ENCODE measurements at regions not wholly inside any gene's neighbourhood (a gene's known extent, or its start where the extent isn't known, plus 50 kb on each side); places are given as distances from the start of the nearest gene placed in this dataset.

DNA sequence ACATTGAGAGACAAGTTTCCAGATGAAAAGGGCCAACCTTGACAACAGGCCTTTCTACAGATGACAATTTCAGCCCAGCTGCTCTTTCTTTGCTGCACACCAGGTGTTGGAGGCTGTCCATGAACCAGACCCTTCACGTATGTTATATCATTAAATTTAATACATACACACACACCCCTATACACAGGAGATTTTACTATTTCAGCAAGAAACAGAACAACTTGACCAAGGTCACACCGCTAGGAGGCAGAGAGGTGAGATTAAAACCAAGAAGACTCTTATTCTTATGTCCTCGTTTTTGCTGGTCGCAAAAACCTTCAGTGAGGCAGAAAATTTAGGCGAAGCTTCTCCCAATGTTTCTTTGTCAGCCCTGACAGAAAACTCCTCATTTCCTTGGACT, 1585.9 kb downstream of the AACS start:
- no peak for DNase-seq (ENCODE audit: low spot score)
- Histone ChIP-seq H2AFZ (ENCODE audit: low read length) (no peak overlapping the region), H3K36me3 (ENCODE audit: insufficient read depth, low read length) (no peaks in the 10 kb centered on the region), H3K4me1 (ENCODE audit: insufficient read depth, low read length, poor library complexity, severe bottlenecking) (no peaks in the 10 kb centered on the region), H3K4me2 (ENCODE audit: low read length) (no peak overlapping the region), H3K27ac (ENCODE audit: low read depth, low read length, poor library complexity, severe bottlenecking) (no peak overlapping the region), H3K9me2 (ENCODE audit: insufficient read depth, low read length) (no peaks in the 10 kb centered on the region), H3K79me2 (ENCODE audit: insufficient read depth, low read depth, low read length) (no peaks in the 10 kb centered on the region), H3K9me3 (ENCODE audit: low read length) (no peaks in the 10 kb centered on the region), H4K20me1 (ENCODE audit: insufficient read depth, low read length) (no peaks in the 10 kb centered on the region), H3K4me3 (ENCODE audit: low read depth, low read length, poor library complexity, severe bottlenecking) (no peak overlapping the region)
- CTCF ChIA-PET (ENCODE audit: unreplicated experiment), result no interaction called here
- intact Hi-C loops (cut with micrococcal nuclease; ENCODE audit: unreplicated experiment), result no loop called here
- TF ChIP-seq, protein P1, sequence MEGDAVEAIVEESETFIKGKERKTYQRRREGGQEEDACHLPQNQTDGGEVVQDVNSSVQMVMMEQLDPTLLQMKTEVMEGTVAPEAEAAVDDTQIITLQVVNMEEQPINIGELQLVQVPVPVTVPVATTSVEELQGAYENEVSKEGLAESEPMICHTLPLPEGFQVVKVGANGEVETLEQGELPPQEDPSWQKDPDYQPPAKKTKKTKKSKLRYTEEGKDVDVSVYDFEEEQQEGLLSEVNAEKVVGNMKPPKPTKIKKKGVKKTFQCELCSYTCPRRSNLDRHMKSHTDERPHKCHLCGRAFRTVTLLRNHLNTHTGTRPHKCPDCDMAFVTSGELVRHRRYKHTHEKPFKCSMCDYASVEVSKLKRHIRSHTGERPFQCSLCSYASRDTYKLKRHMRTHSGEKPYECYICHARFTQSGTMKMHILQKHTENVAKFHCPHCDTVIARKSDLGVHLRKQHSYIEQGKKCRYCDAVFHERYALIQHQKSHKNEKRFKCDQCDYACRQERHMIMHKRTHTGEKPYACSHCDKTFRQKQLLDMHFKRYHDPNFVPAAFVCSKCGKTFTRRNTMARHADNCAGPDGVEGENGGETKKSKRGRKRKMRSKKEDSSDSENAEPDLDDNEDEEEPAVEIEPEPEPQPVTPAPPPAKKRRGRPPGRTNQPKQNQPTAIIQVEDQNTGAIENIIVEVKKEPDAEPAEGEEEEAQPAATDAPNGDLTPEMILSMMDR (conservative IDR thresholded peaks at IDR 0.05; ENCODE audit: low read length), result no peak
- no peak for TF ChIP-seq EZH2phosphoT487 (IDR thresholded peaks at IDR 0.05; ENCODE audit: borderline replicate concordance, low read depth, low read length)
- POLR2A ChIA-PET, result no interaction called here
- BruUV-seq (replicated peaks), result no TSS peak

DNA sequence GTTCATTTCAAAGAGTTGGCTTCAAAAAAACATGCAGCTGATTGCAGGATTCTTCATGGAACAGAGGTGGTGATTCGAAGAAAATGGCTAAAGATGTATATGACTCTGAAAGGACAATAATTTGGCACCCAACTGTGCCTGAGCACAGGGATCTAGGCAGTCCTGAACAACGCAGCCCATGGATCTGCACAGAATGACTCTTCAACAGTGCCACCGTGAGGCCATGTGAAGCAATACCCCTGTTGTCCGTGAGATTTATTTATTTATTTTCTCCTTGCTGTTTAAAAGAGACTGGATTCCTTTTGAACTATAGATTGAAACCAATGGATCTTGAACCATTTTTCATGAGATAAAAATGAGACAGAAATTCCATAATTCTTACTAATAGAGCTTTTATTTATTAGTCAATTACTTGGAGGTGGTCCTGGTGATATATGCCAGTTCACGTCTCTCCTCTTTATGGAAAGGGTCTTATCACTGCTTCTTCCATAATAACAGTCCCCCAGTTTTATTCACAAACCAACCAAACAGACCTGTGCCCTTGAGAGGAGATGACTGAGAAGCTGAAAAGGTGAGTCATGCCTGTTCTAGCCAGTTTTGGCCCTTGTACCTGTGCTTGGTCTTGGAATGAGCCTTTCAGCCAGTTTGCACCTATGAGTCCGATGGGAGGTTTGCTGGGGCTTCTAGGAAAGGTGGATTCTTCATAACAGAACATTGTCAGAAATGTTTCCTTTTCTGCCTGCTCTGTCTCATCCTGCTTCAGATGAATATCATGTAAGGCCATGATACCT, 1598.3 kb downstream of the AACS start:
- CTCF ChIA-PET (ENCODE audit: unreplicated experiment), result no interaction called here
- no peaks in the 10 kb centered on the region for H3K79me2 ChIP-seq (ENCODE audit: insufficient read depth, low read depth, low read length)
- DNase-seq (ENCODE audit: low spot score), result peak; percentile 32
- H3K4me1 ChIP-seq (ENCODE audit: insufficient read depth, low read length, poor library complexity, severe bottlenecking), result no peaks in the 10 kb centered on the region
- H3K4me3 ChIP-seq (ENCODE audit: low read depth, low read length, poor library complexity, severe bottlenecking), result no peak overlapping the region
- no peaks in the 10 kb centered on the region for H3K9me2 ChIP-seq (ENCODE audit: insufficient read depth, low read length)
- no TSS peak for BruUV-seq (replicated peaks)
- intact Hi-C loops (cut with micrococcal nuclease; ENCODE audit: unreplicated experiment), result loop anchor here (2.0 kb wide), 1 partner anchor 595 kb away; no protein-coding TSS in a partner anchor
- no peaks in the 10 kb centered on the region for H3K9me3 ChIP-seq (ENCODE audit: low read length)
- H3K27ac ChIP-seq (ENCODE audit: low read depth, low read length, poor library complexity, severe bottlenecking), result no peak overlapping the region
- no peaks in the 10 kb centered on the region for H3K36me3 ChIP-seq (ENCODE audit: insufficient read depth, low read length)
- H4K20me1 ChIP-seq (ENCODE audit: insufficient read depth, low read length), result no peaks in the 10 kb centered on the region; the same call in 1 of the 2 replicates
- POLR2A ChIA-PET, result no interaction called here
- no peak overlapping the region for H3K4me2 ChIP-seq (ENCODE audit: low read length)
- no peak overlapping the region for H2AFZ ChIP-seq (ENCODE audit: low read length)
- TF ChIP-seq, protein P1 (conservative IDR thresholded peaks at IDR 0.05; ENCODE audit: low read length), result peak; percentile 82
- no peak for TF ChIP-seq EZH2phosphoT487 (IDR thresholded peaks at IDR 0.05; ENCODE audit: borderline replicate concordance, low read depth, low read length)

DNA sequence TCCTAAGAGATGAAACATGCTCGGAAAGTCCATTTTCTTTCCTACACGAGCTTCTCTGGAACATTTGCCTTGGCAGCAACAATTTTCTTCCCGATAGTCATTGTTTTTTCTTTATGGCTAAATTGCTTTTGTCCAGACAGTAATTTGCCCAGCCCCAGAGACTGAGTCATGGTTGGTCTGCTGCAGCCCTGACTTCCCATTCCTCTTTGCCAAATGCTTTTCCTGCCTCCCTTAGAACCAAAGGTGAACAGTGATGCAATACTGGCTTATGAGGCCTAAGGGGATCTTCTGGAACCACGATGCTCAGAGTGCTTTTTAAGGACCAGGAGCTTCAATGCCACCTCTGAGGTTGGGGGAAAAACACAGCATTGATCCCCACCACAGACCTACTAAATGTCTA, 1599.6 kb upstream of the TMEM132C start:
- CTCF ChIA-PET (ENCODE audit: unreplicated experiment), result no interaction called here

More for the DNA sequence above, 1599.6 kb upstream of the TMEM132C start:
- no peaks in the 10 kb centered on the region for H3K9me2 ChIP-seq (ENCODE audit: insufficient read depth, low read length)
- no peaks in the 10 kb centered on the region for H3K9me3 ChIP-seq (ENCODE audit: low read length)
- no peaks in the 10 kb centered on the region for H3K4me1 ChIP-seq (ENCODE audit: insufficient read depth, low read length, poor library complexity, severe bottlenecking)
- intact Hi-C loops (cut with micrococcal nuclease; ENCODE audit: unreplicated experiment), result no loop called here
- H3K4me3 ChIP-seq (ENCODE audit: low read depth, low read length, poor library complexity, severe bottlenecking), result no peak overlapping the region
- POLR2A ChIA-PET, result no interaction called here
- no TSS peak for BruUV-seq (replicated peaks)
- no peak for TF ChIP-seq EZH2phosphoT487 (IDR thresholded peaks at IDR 0.05; ENCODE audit: borderline replicate concordance, low read depth, low read length)
- H3K36me3 ChIP-seq (ENCODE audit: insufficient read depth, low read length), result no peaks in the 10 kb centered on the region
- DNase-seq (ENCODE audit: low spot score), result no peak
- H3K27ac ChIP-seq (ENCODE audit: low read depth, low read length, poor library complexity, severe bottlenecking), result no peak overlapping the region
- no peaks in the 10 kb centered on the region; the same call in 1 of the 2 replicates for H4K20me1 ChIP-seq (ENCODE audit: insufficient read depth, low read length)
- H3K4me2 ChIP-seq (ENCODE audit: low read length), result no peak overlapping the region
- H3K79me2 ChIP-seq (ENCODE audit: insufficient read depth, low read depth, low read length), result no peaks in the 10 kb centered on the region
- H2AFZ ChIP-seq (ENCODE audit: low read length), result no peak overlapping the region
